Endodermal cell (in vitro differentiated cells): ENCODE measurements at regions not wholly inside any gene's neighbourhood (a gene's known extent, or its start where the extent isn't known, plus 50 kb on each side); places are given as distances from the start of the nearest gene placed in this dataset.

Experiments used
- DNase-seq: peaks from one replicate; pipeline ENCODE4 v3.0.0-alpha.2; 2017
- H3K27ac ChIP-seq: 2 replicates; pipeline ENCODE4 v1.5.1; 2013; ENCODE audit warnings: mild to moderate bottlenecking, low read depth, low read length, moderate library complexity
- H3K27me3 ChIP-seq: 2 replicates; pipeline ENCODE4 v1.6.1; 2013; ENCODE audit warnings: mild to moderate bottlenecking, low read length, moderate library complexity; ENCODE audit not compliant: insufficient read depth, control insufficient read depth, poor library complexity, severe bottlenecking
- H3K36me3 ChIP-seq: 2 replicates; pipeline ENCODE4 v1.7.0; 2013; ENCODE audit warnings: mild to moderate bottlenecking, low read length, moderate library complexity; ENCODE audit not compliant: control insufficient read depth, insufficient read depth
- H3K4me1 ChIP-seq: one replicate; pipeline ENCODE4 v1.7.0; 2013; ENCODE audit warnings: low read length; ENCODE audit not compliant: control insufficient read depth, insufficient read depth
- H3K4me3 ChIP-seq: 2 replicates; pipeline ENCODE4 v1.5.1; 2013; ENCODE audit warnings: mild to moderate bottlenecking, low read length, moderate library complexity
- H3K9ac ChIP-seq: 2 replicates; pipeline ENCODE4 v1.6.1; 2013; ENCODE audit warnings: mild to moderate bottlenecking, low read length, moderate library complexity; ENCODE audit not compliant: poor library complexity, severe bottlenecking; ENCODE audit errors: extremely low read depth
- H3K9me3 ChIP-seq: 2 replicates; pipeline ENCODE4 v1.6.1; 2013; ENCODE audit warnings: mild to moderate bottlenecking, low read length, moderate library complexity; ENCODE audit not compliant: control insufficient read depth
- H3K27ac Mint-ChIP-seq: 2 replicates; pipeline ENCODE4 v1.8.0; 2020; ENCODE audit warnings: mixed read lengths
- H3K27me3 Mint-ChIP-seq: 2 replicates; pipeline ENCODE4 v1.8.0; 2021; ENCODE audit warnings: mild to moderate bottlenecking, mixed read lengths; ENCODE audit not compliant: insufficient read depth
- H3K36me3 Mint-ChIP-seq: 2 replicates; pipeline ENCODE4 v1.8.0; 2020; ENCODE audit warnings: low read depth, mixed read lengths
- H3K4me1 Mint-ChIP-seq: 2 replicates; pipeline ENCODE4 v1.8.0; 2020; ENCODE audit warnings: mixed read lengths
- H3K4me3 Mint-ChIP-seq: 2 replicates; pipeline ENCODE4 v1.8.0; 2020; ENCODE audit warnings: mild to moderate bottlenecking, moderate library complexity, mixed read lengths
- H3K9me3 Mint-ChIP-seq: 2 replicates; pipeline ENCODE4 v1.8.0; 2020; ENCODE audit warnings: mild to moderate bottlenecking, mixed read lengths
- WGBS, 2 experiments: methylation state at CpG; one replicate each; pipeline versions ENCODE4 v1.1.5 to v1.1.7; 2013; ENCODE audit warnings: missing lambda C conversion rate in 2 of 2, mixed read lengths in 1 of 2; ENCODE audit not compliant: insufficient coverage in 1 of 2, insufficient read length in 1 of 2; 5-methylcytosine and 5-hydroxymethylcytosine counted together
- TF ChIP-seq, protein P1 (sequence below): fragments of 200-600 bp; sonication (generic); conservative IDR thresholded peaks from 2 replicates; pipeline ENCODE4 v1.5.0; 2021; ENCODE audit warnings: antibody characterized with exemption, mild to moderate bottlenecking

DNA sequence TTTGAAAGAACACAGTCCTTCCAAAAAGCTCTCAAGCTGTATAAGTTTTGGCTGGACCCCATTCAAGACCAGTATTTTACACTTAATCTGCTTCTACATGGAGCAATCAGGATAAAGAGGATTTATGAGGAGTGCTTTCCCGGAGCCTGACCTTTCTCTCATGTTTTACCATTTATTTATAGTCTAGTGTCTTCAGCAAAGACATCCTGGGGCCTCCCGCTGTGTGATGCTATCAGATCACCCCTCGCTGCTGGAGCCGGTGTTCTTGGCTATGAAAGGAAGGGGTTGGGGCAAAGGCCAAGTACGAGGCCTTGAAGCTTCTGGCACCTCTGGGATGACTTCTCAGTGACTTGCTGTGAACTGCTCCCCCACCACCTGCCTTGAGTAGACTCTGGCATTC, 189.6 kb downstream of the ADAMTS15 start:
- H3K4me3 Mint-ChIP-seq, result no peak overlapping the region
- Histone ChIP-seq H3K9me3 (no peaks in the 10 kb centered on the region), H3K27me3 (no peaks in the 10 kb centered on the region), H3K9ac (no peak overlapping the region), H3K4me1 (no peaks in the 10 kb centered on the region), H3K27ac (no peak overlapping the region), H3K36me3 (no peaks in the 10 kb centered on the region), H3K4me3 (no peak overlapping the region)
- H3K27ac Mint-ChIP-seq, result no peak overlapping the region
- TF ChIP-seq, protein P1, sequence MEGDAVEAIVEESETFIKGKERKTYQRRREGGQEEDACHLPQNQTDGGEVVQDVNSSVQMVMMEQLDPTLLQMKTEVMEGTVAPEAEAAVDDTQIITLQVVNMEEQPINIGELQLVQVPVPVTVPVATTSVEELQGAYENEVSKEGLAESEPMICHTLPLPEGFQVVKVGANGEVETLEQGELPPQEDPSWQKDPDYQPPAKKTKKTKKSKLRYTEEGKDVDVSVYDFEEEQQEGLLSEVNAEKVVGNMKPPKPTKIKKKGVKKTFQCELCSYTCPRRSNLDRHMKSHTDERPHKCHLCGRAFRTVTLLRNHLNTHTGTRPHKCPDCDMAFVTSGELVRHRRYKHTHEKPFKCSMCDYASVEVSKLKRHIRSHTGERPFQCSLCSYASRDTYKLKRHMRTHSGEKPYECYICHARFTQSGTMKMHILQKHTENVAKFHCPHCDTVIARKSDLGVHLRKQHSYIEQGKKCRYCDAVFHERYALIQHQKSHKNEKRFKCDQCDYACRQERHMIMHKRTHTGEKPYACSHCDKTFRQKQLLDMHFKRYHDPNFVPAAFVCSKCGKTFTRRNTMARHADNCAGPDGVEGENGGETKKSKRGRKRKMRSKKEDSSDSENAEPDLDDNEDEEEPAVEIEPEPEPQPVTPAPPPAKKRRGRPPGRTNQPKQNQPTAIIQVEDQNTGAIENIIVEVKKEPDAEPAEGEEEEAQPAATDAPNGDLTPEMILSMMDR, result no peak
- no peak for DNase-seq
- peaks cover 12% of the 10 kb centered on the region for H3K4me1 Mint-ChIP-seq
- H3K27me3 Mint-ChIP-seq, result peaks cover 3% of the 10 kb centered on the region
- H3K9me3 Mint-ChIP-seq, result no peaks in the 10 kb centered on the region
- 86 to 90% methylated on average over 1 to 5 of the region's 5 CpGs for WGBS, 2 experiments
- no peaks in the 10 kb centered on the region for H3K36me3 Mint-ChIP-seq

- H3K27me3 Mint-ChIP-seq, result peaks cover 3% of the 10 kb centered on the region
These were observed 190.2 kb downstream of the ADAMTS15 start for GRCh38 chr11:130638624-130639023.

GRCh38 chr11:130639369-130639768, 190.9 kb downstream of the ADAMTS15 start:
- DNase-seq, result no peak
- Mint-ChIP-seq H3K36me3 (no peaks in the 10 kb centered on the region), H3K4me3 (no peak overlapping the region), H3K4me1 (peaks cover 12% of the 10 kb centered on the region), H3K27me3 (no peaks in the 10 kb centered on the region), H3K27ac (no peak overlapping the region), H3K9me3 (no peaks in the 10 kb centered on the region)
- H3K27ac ChIP-seq, result no peak overlapping the region
- 93 to 100% methylated on average over 1 to 2 of the region's 2 CpGs for WGBS, 2 experiments
- H3K27me3 ChIP-seq, result no peaks in the 10 kb centered on the region
- H3K9ac ChIP-seq, result no peak overlapping the region
- TF ChIP-seq, protein P1, result no peak
- H3K4me1 ChIP-seq, result no peaks in the 10 kb centered on the region
- no peaks in the 10 kb centered on the region for H3K36me3 ChIP-seq
- H3K4me3 ChIP-seq, result no peak overlapping the region
- H3K9me3 ChIP-seq, result no peaks in the 10 kb centered on the region

More at GRCh38 chr11:130638624-130639023, 190.2 kb downstream of the ADAMTS15 start:
- no peak overlapping the region for H3K4me3 ChIP-seq
- H3K27me3 ChIP-seq, result no peaks in the 10 kb centered on the region
- H3K9ac ChIP-seq, result no peak overlapping the region
- H3K4me3 Mint-ChIP-seq, result no peak overlapping the region
- H3K27ac Mint-ChIP-seq, result no peak overlapping the region
- no peaks in the 10 kb centered on the region for H3K9me3 Mint-ChIP-seq
- H3K4me1 Mint-ChIP-seq, result peaks cover 12% of the 10 kb centered on the region
- H3K27ac ChIP-seq, result no peak overlapping the region
- TF ChIP-seq, protein P1, result no peak
- no peaks in the 10 kb centered on the region for H3K4me1 ChIP-seq
- no peaks in the 10 kb centered on the region for H3K36me3 Mint-ChIP-seq
- no peaks in the 10 kb centered on the region for H3K36me3 ChIP-seq
- WGBS, 2 experiments, result 97 to 100% methylated on average over 2 to 3 of the region's 3 CpGs
- no peak for DNase-seq
- no peaks in the 10 kb centered on the region for H3K9me3 ChIP-seq
